Muscle of back (tissue), 3 donors: ENCODE measurements at regions not wholly inside any gene's neighbourhood (a gene's known extent, or its start where the extent isn't known, plus 50 kb on each side); places are given as distances from the start of the nearest gene placed in this dataset.

Experiments used
- DNase-seq, 3 donors: peaks; one replicate each; pipeline versions ENCODE4 v3.0.0 to v3.0.0-alpha.2; 2013

- no peak for DNase-seq
Measured at GRCh38 chr4:181672751-181673150, 570.5 kb upstream of the TENM3 start.

GRCh38 chr4:181674315-181674875, 568.8 kb upstream of the TENM3 start:
- peak in 1 of 3 donors; percentile 69 for DNase-seq

- no peak for DNase-seq
Measured at GRCh38 chr4:181676546-181676945, 566.7 kb upstream of the TENM3 start.

- no peak for DNase-seq
Measured at GRCh38 chr4:181677201-181677600, 566.0 kb upstream of the TENM3 start.

GRCh38 chr4:181677621-181678020, 565.6 kb upstream of the TENM3 start:
- DNase-seq = no peak

GRCh38 chr4:181679754-181680153, 563.4 kb upstream of the TENM3 start:
- no peak for DNase-seq

- DNase-seq = no peak
Measured at GRCh38 chr4:181682367-181683047, 560.7 kb upstream of the TENM3 start.

GRCh38 chr4:181684310-181684709, 558.9 kb upstream of the TENM3 start:
- DNase-seq = peak in 1 of 3 donors; percentile 44

GRCh38 chr4:181685461-181685860, 557.7 kb upstream of the TENM3 start:
- no peak for DNase-seq

GRCh38 chr4:181685911-181686310, 557.3 kb upstream of the TENM3 start:
- peak in 1 of 3 donors; percentile 75 for DNase-seq

GRCh38 chr4:181687116-181687515, 556.1 kb upstream of the TENM3 start:
- no peak for DNase-seq

- DNase-seq = no peak
Measured at GRCh38 chr4:181688432-181688831, 554.8 kb upstream of the TENM3 start.

- DNase-seq = no peak
Measured at GRCh38 chr4:181688872-181689271, 554.3 kb upstream of the TENM3 start.

GRCh38 chr4:181690498-181690897, 552.7 kb upstream of the TENM3 start:
- no peak for DNase-seq

- no peak for DNase-seq
Measured at GRCh38 chr4:181692965-181693364, 550.2 kb upstream of the TENM3 start.

- DNase-seq = no peak
Measured at GRCh38 chr4:181693517-181693916, 549.7 kb upstream of the TENM3 start.

- peak; percentile 18 to 30 (median 24) for DNase-seq
Measured at GRCh38 chr4:181698221-181698620, 545.0 kb upstream of the TENM3 start.

GRCh38 chr4:181701214-181701613, 542.0 kb upstream of the TENM3 start:
- DNase-seq = no peak

GRCh38 chr4:181701894-181702293, 541.3 kb upstream of the TENM3 start:
- no peak for DNase-seq

GRCh38 chr4:181702864-181703495, 540.2 kb upstream of the TENM3 start:
- no peak for DNase-seq

- DNase-seq = no peak
Measured at GRCh38 chr4:181710143-181710542, 533.1 kb upstream of the TENM3 start.

GRCh38 chr4:181711387-181711786, 531.8 kb upstream of the TENM3 start:
- DNase-seq = no peak

GRCh38 chr4:181728305-181728966, 514.8 kb upstream of the TENM3 start:
- DNase-seq = no peak
